Fibroblast of peridontal ligament (primary cell): ENCODE measurements at regions not wholly inside any gene's neighbourhood (a gene's known extent, or its start where the extent isn't known, plus 50 kb on each side); places are given as distances from the start of the nearest gene placed in this dataset.
"Not testable (repeated sequence)": the region's sequence is repeated elsewhere in the genome, so short reads cannot be mapped to it uniquely, and the experiment has no call there.

Source experiments
- DNase-seq: peaks from one replicate; pipeline ENCODE4 v3.0.0-alpha.2; 2010; ENCODE audit errors: extremely low read depth

DNA sequence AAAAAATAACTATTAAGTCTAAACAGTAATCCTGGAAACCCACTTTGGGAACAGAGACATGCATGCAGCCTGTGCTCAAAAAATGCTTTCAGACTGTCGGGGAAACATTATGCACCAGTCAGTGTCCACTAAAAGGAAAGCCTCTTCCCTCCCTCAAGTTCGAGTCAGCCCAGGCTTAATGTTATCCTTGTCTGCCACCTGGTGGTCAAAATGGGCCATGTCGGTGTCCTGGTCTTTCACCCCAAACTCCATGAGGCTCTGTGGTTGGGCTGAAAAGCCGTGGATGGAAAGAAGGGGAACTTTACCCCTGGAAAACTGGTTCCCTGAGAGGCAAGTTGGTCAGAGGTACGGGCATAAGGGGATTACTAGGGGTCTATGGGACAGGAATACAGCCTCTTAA, 88.4 kb upstream of the ZNF492 start:
- DNase-seq = peak; percentile 0

DNA sequence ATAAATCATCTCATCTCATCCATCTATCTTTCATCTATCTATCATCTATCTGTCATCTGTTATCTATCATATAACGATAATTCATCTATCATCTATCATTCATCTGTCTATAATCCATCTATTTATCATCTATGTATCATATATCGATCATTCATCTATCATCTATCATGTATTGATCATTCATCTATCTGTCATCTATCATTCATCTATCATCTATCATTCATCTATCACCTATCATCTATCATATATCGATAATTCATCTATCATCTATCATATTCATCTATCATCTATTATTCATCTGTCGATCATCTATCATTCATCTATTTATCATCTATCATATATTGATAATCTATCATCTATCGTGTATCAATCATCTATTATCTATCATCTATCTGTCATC, 100.4 kb upstream of the ZNF492 start:
- DNase-seq = no peak

DNA sequence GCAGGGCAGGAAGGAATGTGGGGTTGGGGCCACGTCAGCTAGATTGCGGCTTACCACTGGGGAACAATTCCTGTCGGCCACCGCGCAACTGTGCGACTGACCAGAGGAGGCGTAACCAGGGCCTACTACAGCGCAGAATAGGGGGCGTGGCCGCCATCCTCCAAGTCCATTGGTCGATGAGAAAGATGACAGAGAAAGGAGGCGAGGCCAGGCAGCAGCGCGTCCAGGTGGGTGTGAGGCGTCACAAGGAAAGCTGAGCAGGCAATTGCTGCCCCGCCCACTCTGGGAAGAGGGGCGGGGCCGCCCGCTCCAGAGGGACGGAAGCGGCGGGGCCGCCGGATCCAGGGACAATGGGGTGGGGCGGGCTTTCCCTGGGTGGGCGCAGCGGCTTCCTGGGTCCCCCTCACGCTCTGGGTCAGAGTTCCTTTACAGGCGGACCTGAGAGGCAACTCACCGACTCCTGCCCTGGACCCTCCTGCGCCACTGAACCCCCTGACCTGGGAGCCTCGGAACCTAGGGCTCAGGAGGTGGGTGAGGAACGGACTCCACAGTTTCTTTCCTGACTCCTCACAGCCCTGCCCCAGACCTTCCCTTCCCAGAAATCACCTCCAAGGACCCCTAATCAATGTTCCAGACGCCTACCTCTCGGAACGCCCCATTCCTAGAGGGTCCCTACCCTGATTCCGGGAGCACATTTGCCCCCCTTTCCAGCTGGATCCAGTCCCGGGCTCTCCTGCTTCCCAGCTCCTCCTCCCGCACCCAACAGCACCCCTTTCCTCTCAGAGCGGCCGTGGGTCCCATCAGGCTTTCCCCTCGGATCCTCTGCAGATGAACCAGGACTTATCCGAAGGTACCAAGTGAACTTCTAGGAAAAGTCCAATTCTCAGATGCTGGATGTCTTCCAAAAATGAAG, 101.5 kb upstream of the ZNF492 start:
- DNase-seq = no peak

DNA sequence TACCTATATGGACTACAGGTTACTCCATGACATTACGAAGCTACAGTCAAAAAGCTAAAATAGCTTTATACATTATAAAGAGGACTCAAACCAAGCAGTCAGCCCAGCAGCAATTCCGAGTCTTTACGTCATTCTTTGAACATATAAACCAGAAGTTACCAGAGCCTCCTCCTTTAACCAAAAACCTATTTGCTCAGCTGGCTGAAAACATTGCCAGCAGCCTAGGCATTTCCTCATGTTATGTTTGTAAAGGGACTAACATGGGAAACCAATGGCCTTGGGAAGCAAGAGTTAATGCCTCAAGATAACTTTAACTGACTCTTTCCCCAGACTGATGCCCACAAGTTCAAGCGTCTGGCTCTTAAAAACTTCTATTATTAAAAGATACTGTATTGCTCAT, 104.1 kb upstream of the ZNF492 start:
- DNase-seq = no peak

DNA sequence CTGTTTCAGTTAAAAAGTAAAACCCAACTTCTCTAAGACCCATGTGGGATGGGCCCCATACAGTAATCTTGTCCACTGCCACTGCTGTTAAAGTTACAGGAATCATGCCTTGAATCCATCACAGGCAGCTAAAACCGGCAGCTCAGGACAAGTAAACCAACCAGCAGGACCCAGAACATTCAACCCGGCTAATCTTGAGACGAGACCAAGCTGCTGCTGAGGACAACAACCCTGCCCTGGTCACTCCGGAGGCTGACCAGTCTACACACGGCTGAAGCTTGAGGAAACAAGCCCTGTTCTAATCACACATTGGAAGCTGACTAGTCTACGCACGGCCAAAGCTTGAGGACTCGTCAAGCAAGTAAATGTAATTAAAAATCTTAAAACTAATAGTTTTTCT, 105.2 kb upstream of the ZNF492 start:
- DNase-seq = no peak

DNA sequence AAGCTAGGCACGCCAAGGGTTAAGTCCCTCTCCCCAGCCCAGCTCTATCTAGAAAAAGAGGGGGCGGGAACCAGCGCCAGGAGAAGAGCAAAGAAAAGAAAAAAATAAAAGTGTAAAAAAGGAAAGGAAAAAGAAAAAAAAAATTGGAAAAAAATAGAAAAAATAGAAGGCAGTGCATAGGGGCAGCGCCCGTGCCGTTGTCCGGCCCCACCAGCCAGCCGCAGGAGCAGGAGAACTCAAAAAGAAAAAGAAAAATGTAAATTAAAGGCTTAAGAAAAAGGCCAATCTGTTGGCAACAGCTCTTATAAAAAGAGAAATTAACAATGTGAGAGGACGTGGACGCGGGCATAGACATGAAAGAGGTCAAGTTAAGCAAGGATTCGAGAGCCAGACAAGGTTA, 105.4 kb upstream of the ZNF98 start:
- DNase-seq = no peak

DNA sequence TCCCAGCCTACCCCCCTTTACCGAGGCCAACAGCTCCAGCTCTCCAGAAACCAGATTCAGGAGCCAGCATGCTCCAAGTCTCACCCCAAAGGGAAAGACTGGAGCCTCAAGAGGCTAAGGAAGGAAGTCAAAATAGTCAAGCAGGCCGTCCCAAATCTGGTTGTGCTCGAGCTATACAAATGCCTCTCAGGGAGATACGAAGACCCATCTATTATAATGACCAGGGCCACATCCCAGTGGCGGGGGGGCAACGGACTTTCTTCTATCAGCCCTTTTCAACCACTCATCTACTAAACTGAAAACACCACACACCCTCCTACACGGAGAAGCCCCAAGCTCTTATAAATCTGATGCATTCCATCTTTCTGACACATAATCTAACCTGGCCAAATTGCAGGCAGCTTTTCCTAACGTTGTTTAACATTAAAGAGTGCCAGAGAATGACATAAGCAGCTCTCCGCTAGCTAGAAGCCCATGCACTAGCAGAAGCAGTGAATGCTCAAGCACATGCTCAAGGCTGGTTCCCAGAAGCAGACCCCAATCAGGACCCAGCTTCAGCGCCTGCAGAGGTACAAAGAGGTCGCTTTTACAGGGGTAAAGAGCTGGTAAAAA, 104.6 kb upstream of the ZNF98 start:
- DNase-seq = no peak

DNA sequence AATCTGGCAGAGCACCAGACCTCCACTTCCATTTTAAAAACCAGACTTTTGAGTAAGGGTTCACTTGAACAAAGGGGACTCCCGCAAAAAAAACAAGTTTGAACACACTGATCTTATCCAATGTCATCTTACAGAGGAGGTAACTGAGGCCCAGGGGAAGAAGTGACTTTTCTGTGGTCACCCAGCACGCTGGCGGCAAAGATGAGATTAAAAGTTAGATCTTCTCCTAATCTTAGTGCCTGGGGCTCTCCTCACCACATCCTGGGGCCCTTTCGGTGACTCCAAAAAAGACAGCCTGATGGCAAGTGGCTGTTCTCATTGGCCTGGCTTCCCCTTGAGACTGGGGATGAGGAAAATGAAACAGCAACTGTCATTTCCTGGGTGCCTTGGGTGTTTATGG, 101.8 kb upstream of the ZNF98 start:
- no peak for DNase-seq

DNA sequence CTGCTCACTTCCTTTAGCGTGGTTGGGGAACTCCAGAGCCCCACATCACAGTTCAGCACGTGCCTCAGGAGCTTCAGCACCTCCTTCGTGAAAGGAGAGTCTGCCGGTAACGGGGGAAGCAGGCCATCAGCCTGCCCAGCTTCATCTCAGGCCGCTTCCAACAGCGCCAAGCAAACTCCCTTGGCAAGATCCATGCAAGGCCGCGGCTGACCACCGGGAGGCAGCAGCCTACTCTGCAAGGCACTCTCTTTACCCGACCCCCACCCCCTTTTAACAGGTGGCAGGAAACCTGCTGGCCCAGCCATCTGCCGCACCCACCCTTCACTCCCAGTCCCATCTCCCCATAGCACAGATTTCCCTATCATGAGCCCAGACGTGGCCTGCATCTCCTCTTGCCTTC, 97.4 kb upstream of the ZNF98 start:
- not testable (repeated sequence) for DNase-seq

DNA sequence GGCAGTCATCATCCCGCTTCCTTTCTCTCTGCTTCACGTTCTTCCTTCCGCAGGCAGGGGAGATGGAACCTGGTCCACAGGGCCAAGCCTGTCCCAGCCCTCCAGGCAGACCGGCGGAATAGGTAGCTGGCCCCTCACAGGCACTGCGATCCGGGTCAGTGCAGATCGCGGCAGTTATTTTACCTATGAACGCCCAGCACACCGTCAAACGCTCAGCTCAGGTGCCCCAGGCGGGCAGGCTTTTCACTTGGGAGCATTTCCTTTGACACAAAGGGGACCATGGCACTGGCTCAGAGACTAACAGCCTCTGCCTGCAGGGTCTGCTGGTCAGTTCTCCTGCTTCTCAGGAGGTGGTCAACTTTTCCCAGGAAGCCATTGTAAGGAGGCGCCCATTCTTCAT, 97.0 kb upstream of the ZNF98 start:
- no peak for DNase-seq

DNA sequence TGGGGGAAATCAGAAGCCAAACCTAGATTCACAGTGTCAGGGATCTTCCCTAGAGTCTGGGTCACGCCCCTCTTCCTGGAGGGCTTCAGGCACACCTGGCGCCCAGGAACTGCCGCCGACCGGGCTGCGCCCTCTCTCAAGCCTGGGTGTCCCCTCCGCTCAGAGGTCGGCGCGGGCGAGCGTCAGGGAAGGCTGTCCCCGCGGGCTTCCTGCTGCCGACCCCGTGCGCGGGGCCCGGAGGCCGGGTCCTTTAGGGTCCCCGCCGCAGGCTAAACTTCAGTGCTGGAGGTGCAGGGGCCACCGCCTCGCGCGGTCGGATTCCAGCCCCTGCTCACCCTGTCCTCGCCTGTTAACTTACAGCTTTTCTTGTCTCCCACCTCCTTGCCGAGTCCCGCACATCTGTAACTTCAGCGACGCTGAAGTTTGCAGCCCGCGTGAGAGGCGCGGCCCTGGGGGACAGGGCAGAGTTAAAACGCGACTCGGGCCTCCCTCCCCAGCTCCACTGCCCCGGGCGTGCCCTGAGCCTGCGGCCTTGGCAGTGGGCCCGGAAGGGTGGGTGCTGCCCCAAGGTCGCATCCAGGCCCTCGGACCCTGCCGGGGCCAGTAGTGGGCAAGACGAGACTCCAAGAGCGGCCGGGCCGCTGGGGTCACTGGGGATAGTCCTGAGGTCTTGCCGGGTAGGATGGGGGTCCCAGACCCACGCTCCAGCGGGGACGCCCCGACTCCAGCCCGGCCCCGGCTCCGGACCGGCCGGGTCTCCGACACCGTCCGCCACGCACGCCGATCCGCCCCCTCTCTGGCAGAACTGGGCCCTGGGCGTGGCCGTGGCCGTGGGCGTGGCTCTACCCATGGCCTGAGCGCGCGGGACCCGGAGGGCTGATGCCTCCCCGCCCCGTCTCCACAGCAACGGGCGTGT, 95.6 kb upstream of the ZNF98 start:
- no peak for DNase-seq

DNA sequence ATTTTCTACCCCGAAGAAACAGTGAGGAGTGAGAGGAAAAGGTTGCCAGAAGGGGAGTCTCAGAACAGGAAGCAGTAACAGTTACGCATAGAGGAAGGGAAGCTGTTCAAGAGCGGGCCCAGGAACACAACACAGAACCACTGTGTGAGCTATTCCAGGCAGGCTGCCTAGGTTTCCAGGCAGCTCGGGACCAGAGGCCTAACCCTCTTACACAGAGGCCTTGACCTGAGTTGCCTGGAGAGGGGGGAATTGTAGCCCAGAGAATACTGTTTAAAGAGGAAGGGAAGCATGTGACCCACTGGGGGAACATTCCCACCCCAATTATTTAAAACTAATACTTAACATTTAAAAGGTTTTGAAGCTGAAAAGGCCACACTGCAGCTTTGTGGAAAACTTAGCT, 93.3 kb upstream of the ZNF98 start:
- DNase-seq = no peak

DNA sequence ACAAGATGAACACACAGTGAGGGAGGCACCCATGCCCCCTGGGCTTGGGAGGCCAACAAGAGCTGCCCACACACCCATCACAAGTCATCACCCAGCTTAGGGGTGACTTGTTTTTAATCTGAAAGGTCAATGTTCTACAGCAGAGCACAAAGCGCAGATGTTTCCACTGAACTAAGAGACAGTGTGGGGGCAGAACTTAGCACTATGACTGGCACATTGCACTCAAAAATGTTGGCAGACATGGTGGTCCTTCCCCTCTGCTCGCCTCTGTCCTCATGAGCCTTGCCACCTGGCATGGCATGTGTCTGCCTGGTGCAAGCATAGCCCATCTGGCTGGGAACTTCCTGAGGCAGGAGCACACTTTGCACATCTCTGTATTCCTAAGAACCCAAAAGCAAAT, 81.4 kb upstream of the ZNF98 start:
- DNase-seq = no peak

DNA sequence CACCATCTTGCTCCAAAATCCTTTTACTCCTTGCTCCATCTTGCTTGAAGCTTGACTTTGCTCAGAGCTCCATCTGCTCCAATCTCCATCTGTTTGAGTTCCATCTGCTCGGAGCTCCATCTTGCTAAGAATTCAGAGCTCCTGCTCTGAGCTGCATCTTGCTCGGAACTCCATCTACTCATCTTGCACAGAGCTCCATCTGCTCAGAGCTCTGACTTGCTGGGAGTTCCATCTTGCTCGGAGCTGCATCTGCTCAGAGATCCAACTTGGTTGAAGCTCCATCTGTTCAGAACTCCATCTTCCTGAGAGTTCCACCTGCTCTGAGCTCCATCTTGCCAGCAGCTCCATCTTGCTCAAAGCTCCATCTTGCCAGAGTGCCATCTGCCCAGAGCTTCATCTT, 80.6 kb upstream of the ZNF98 start:
- DNase-seq = no peak

DNA sequence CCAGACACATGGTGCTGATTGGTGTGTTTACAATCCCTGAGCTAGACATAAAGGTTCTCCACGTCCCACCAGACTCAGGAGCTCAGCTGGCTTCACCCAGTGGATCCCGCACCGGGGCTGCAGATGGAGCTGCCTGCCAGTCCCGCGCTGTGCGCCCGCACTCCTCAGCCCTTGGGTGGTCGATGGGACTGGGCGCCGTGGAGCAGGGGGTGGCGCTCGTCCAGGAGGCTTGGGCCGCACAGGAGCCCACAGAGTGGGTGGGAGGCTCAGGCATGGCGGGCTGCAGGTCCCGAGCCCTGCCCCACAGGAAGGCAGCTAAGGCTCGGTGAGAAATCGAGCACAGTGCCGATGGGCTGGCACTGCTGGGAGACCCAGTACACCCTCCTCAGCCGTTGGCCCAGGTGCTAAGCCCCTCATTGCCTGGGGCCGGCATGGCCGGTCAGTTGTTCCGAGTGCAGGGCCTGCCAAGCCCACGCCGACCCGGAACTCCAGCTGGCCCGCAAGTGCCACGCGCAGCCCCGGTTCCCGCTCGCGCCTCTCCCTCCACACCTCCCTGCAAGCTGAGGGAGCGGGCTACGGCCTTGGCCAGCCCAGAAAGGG, 76.8 kb upstream of the ZNF98 start:
- DNase-seq = not testable (repeated sequence)

DNA sequence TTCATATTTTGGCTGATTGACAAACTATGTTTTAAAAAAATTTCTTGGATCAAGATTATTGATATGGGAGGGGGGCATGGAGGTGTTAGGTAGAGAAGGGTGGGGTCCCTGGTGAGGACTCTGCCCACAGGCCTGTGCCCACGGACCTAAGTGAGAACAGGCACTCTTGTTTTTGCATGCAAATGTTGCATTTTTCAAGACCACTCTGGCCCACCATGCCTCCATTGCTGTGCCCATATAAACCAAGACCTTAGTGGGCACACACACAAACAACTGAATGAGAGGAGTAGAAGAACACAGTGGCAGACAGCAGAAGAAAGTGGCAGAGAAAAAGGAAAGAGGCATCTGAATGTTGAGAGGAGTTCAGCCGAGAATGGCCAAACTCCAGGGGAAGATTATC, 69.6 kb upstream of the ZNF98 start:
- DNase-seq = no peak

DNA sequence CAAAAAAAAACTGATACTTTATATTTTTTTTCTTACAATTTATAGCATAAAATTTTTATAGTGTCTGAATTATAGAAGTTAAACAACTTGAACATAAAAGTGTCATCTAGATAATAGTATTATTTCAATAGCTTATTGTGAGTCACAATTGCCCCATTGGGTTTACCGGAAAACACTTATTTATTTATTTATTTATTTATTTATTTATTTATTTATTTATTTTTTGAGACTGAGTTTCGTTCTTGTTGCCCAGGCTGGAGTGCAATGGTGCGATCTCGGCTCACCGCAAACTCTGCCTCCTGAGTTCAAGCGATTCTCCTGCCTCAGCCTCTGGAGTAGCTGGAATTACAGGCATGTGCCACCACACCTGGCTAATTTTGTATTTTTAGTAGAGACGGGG, 61.4 kb upstream of the ZNF98 start:
- not testable (repeated sequence) for DNase-seq

DNA sequence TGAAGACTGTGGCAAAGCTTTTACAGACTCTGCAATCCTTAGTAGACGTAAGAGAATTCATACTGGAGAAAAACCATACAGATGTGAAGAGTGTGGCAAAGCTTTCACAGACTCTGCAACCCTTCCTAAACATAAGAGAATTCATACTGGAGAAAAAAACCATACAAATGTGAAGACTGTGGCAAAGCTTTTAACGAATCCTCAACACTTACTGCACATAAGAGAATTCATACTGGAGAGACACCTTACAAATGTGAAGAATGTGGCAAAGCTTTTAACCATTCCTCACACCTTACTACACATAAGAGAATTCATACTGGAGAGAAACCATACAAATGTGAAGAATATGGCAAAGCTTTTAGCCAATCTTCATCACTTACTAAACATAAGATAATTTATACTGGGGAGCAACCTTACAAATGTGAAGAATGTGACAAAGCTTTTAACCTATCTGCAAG, 50.1 kb upstream of the ZNF98 start:
- no peak for DNase-seq
